NCI-H226 (cell line): ENCODE measurements at regions not wholly inside any gene's neighbourhood (a gene's known extent, or its start where the extent isn't known, plus 50 kb on each side); places are given as distances from the start of the nearest gene placed in this dataset.
"Not testable (repeated sequence)": the region's sequence is repeated elsewhere in the genome, so short reads cannot be mapped to it uniquely, and the experiment has no call there.

Experiments
- DNase-seq: peaks from one replicate; pipeline ENCODE4 v3.0.0-alpha.2; 2015

- DNase-seq: no peak
These were observed 77.4 kb downstream of the MS4A13 start for GRCh38 chr11:60592601-60593000.

- DNase-seq: peak; percentile 15
These were observed 79.9 kb downstream of the MS4A13 start for GRCh38 chr11:60594998-60595642.

GRCh38 chr11:60607483-60607882, 91.9 kb upstream of the MS4A8 start:
- DNase-seq: no peak

GRCh38 chr11:60609632-60610031, 89.8 kb upstream of the MS4A8 start:
- DNase-seq: no peak

- DNase-seq: no peak
These were observed 88.7 kb upstream of the MS4A8 start for GRCh38 chr11:60610702-60611101.

- DNase-seq: no peak
These were observed 83.9 kb upstream of the MS4A8 start for GRCh38 chr11:60615497-60615896.

GRCh38 chr11:60621940-60622339, 77.5 kb upstream of the MS4A8 start:
- DNase-seq: not testable (repeated sequence)

GRCh38 chr11:60622776-60623175, 76.6 kb upstream of the MS4A8 start:
- not testable (repeated sequence) for DNase-seq

- DNase-seq: peak; percentile 21
These were observed 74.2 kb upstream of the MS4A8 start for GRCh38 chr11:60625262-60625661.

- DNase-seq: no peak
These were observed 70.0 kb upstream of the MS4A8 start for GRCh38 chr11:60629399-60629798.

- DNase-seq: no peak
These were observed 67.5 kb upstream of the MS4A8 start for GRCh38 chr11:60631944-60632343.

- DNase-seq: no peak
These were observed 65.8 kb upstream of the MS4A8 start for GRCh38 chr11:60633645-60634044.

- DNase-seq: no peak
These were observed 65.3 kb upstream of the MS4A8 start for GRCh38 chr11:60634126-60634525.

- DNase-seq: no peak
These were observed 57.5 kb upstream of the MS4A8 start for GRCh38 chr11:60641940-60642339.

GRCh38 chr11:60647087-60647486, 52.3 kb upstream of the MS4A8 start:
- DNase-seq: no peak
